SK-N-SH treated with all-trans-retinoic acid at 6 μM for 48 hours (cell line): ENCODE measurements at regions not wholly inside any gene's neighbourhood (a gene's known extent, or its start where the extent isn't known, plus 50 kb on each side); places are given as distances from the start of the nearest gene placed in this dataset.

Experiments
- ARNTL ChIP-seq: fragments of 450-650 bp; formaldehyde crosslinking; IDR thresholded peaks from 2 replicates; pipeline ENCODE4 v1.5.0; 2020; ENCODE audit warnings: low read depth, mild to moderate bottlenecking, moderate library complexity, borderline replicate concordance
- BACH2 ChIP-seq: fragments of 250-450 bp; sonication (Bioruptor Pico); IDR thresholded peaks from 2 replicates; pipeline ENCODE4 v1.9.0; 2021; ENCODE audit warnings: mild to moderate bottlenecking, borderline replicate concordance
- ESRRG ChIP-seq: fragments of 250-450 bp; sonication (Bioruptor Pico); IDR thresholded peaks from 2 replicates; pipeline ENCODE4 v1.6.1; 2021; ENCODE audit warnings: mild to moderate bottlenecking
- GLIS3 ChIP-seq: fragments of 250-450 bp; sonication (Bioruptor Pico); IDR thresholded peaks from 2 replicates; pipeline ENCODE4 v1.5.0; 2020; ENCODE audit warnings: mild to moderate bottlenecking, moderate library complexity
- PATZ1 ChIP-seq: fragments of 250-450 bp; sonication (Bioruptor Pico); IDR thresholded peaks from 2 replicates; pipeline ENCODE4 v1.8.0; 2020; ENCODE audit warnings: mild to moderate bottlenecking, moderate library complexity, borderline replicate concordance
- POU6F1 ChIP-seq: fragments of 250-450 bp; sonication (Bioruptor Pico); IDR thresholded peaks from 2 replicates; pipeline ENCODE4 v1.8.0; 2021; ENCODE audit warnings: low read depth, mild to moderate bottlenecking, moderate library complexity, borderline replicate concordance
- PPARA ChIP-seq: fragments of 250-450 bp; sonication (Bioruptor Pico); IDR thresholded peaks from 2 replicates; pipeline ENCODE4 v1.5.0; 2020; ENCODE audit warnings: mild to moderate bottlenecking, borderline replicate concordance
- ZC3H10 ChIP-seq: fragments of 250-450 bp; sonication (Bioruptor Pico); IDR thresholded peaks from 2 replicates; pipeline ENCODE4 v1.5.1; 2021; ENCODE audit warnings: mild to moderate bottlenecking, moderate library complexity
- ZFP3 ChIP-seq: fragments of 250-450 bp; sonication (Bioruptor Pico); IDR thresholded peaks from 2 replicates; pipeline ENCODE4 v1.5.0; 2020; ENCODE audit warnings: mild to moderate bottlenecking, moderate library complexity

GRCh38 chr16:13335879-13336278 is 434.5 kb downstream of the SHISA9 start:
- TF ChIP-seq PATZ1 (no peak), ZC3H10 (CRISPR knock-in tag) (no peak), PPARA (no peak), GLIS3 (no peak), ARNTL (CRISPR knock-in tag) (no peak), BACH2 (CRISPR knock-in tag) (no peak), ZFP3 (no peak), POU6F1 (CRISPR knock-in tag) (no peak), ESRRG (no peak)
